GM21528 (cell line): ENCODE measurements at regions not wholly inside any gene's neighbourhood (a gene's known extent, or its start where the extent isn't known, plus 50 kb on each side); places are given as distances from the start of the nearest gene placed in this dataset.

ENCODE experiments used
- ATAC-seq: cut with Tn5 transposase; IDR thresholded peaks from one replicate; pipeline ENCODE4 v1.9.1; 2021; ENCODE audit warnings: mild to moderate bottlenecking, moderate library complexity; ENCODE audit not compliant: unreplicated experiment, low FRiP score

DNA sequence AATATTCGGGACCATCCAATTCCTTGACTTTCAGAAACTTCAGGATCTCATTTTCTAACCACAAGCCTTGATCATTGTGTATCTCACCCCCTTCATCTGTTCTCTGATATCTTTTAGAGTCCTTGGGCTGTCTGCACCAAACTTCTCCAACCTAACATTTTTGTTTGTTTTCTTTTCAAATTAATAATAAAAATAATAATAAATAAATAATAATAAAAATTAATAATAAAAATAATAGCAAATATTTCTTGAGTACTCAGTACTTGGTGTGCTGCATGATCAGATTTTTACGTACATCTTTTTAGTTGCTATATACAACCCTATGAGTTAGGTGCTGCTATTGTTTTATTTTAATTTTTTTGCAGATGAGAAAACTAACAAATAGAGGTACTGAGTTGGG, 70.2 kb upstream of the TPRG1 start:
- no peak for ATAC-seq

DNA sequence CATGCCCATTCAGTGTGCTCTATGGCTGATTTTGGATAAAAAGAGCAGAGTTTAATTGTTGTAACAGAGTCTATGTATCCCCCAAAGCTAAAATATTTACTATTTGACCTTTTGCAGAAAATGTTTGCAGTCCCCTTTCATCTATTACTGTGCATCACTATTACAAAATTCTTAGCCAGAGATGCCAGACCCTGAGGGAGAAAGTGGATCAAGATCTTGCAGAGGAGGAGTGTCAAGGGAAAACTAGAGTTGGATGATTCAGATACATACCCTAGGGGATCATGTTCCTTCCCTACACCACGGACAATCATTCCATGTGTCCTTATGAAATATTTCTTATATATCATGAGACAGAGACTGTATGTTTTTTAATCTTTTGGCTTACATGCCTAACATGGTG, 68.6 kb upstream of the TPRG1 start:
- ATAC-seq, result no peak

DNA sequence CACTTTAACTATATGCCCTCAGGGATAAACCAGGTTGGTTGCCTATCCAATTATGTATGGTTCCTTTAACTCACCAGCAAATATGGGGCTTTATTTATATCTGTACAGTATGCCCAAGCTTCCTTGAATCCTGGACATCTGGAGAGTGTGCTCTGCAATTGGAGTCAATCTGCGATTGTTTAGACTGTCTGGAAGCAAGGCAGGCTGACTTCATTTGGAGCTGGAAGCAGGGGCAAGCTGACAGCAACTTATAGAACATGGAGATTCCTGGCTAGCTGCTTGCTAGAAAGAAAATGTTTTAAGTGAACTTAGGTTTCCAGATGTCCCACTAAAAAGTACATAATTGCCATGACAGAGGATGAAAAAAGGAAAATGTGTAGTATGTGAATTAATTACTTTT, 63.7 kb upstream of the TPRG1 start:
- no peak for ATAC-seq

DNA sequence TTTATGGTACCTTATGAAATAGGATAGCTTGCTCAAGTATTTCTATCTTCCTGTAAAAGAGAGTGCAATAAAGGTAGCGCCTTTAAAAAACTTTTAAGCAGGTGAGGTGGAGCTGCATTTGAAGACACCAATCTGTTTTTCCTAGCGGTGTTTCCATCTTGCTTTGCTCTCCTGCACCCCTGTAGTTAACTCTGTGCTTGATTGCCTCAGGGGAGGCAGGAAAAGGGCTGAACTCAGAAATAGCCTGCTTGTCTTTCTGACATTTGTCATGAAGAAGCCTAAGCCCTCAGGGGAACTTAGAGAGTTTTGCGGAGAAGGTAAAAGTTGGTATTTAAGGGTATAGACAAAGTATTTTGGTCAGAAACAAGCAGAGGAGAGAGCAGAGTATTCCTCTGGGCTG, 63.0 kb upstream of the TPRG1 start:
- no peak for ATAC-seq

DNA sequence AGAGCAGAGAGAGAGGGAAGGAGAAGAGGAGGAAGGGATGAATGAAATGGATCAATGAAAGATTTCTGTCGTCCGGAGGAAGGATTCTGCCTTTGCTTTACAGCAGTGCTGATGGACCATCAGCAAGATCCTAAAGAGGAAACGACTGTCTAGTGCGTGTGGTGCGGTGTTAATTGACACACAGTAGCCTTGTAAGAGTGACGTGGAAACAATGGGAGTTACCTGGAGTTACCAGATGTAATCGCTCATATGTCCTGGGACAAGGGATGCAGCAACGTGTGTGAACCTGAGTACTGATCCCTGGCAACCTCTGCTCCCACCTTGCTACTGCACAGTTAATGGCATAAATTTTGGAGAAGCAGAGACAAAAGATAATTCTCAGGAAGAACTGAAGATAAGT, 62.6 kb upstream of the TPRG1 start:
- ATAC-seq, result no peak

DNA sequence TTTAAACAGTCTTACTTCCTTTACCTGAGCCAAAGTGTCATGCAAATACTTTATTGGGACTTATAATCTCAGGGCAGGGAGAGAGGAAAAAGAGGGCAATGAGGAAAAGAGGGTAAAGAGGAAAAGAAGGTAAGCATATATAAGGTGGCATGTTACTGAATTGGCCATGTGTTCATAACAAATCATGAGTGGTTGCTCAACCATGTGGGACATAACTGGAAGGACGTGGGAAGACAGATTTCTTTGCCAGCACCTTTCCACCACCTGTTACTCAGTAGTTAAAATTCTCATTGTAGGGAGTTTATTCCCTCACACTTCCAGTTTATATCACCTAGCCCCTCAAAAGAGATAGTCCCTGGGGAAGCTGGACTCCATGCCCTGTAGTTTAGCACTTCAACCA, 54.7 kb upstream of the TPRG1 start:
- ATAC-seq, result no peak

DNA sequence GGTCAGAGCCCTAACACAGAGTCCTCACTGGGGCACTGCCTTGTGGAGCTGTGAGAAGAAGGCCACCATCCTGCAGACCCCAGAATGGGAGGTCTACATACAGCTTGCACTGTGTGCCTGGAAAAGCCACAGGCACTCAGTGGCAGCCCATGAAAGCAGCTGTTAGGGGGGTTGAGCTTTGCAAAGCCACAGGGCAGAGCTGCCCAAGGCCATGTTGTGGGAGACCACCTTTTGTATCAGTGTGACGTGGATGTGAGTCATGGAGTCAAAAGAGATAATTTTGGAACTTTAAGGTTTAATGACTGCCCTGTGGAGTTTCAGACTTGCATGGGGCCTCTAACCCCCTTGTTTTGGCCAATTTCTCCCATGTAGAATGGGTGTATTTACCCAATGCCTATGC, 52.9 kb upstream of the TPRG1 start:
- ATAC-seq, result no peak

DNA sequence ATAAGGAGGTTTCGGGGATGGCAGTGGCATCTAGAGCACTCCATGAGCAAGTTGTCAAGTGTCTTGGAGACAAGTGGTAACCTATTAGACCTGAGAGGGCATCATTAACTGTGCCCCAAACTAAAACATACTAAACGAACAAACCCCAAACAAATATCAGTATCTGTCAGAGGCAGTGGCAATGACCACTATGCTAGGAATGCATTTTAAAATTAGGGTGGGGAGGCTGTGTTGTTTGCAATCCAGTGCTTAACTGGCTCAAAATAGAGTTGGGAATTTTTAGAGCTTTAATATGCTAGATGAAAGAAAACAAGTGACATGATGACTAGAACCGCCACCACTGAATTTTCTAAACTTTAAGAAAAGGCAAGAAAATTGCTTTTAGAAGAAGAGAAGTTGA, 51.8 kb upstream of the TPRG1 start:
- ATAC-seq, result no peak

DNA sequence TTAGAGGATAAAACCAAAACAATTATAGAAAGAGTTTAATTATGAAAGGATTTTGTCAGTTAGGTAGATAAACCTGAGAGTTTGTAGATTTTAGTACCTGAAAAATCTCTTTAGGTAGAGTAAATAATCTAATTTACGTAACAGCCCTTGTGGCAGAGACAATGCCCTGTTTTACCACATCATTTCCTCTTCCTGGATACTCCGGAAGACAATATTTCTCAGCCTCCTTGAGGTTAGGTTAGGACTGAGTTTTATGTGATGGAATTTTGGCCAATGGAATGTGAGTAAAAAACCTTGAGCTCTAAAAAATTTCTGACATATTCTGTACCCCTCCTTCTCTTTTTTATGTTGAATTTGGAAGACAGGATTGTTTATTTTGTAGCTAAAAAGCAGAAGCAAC, 50.7 kb upstream of the TPRG1 start:
- no peak for ATAC-seq
